Urothelium cell line (cell line): ENCODE measurements at regions not wholly inside any gene's neighbourhood (a gene's known extent, or its start where the extent isn't known, plus 50 kb on each side); places are given as distances from the start of the nearest gene placed in this dataset.

ENCODE experiments used
- DNase-seq: peaks from one replicate; pipeline ENCODE4 v3.0.0; 2011; ENCODE audit warnings: low spot score, mixed read lengths
- FAIRE-seq: peaks from 2 replicates; lab custom pipeline; 2011; peaks lifted over from hg19 to GRCh38; lab: Jason Lieb, UNC

GRCh38 chr2:118251427-118251826 lies 163.2 kb downstream of the INSIG2 start:
- FAIRE-seq (no peak), DNase-seq (no peak)

GRCh38 chr2:118250463-118250862 lies 162.2 kb downstream of the INSIG2 start:
- DNase-seq, result peak; percentile 53
- FAIRE-seq, result peak; percentile 9

DNA sequence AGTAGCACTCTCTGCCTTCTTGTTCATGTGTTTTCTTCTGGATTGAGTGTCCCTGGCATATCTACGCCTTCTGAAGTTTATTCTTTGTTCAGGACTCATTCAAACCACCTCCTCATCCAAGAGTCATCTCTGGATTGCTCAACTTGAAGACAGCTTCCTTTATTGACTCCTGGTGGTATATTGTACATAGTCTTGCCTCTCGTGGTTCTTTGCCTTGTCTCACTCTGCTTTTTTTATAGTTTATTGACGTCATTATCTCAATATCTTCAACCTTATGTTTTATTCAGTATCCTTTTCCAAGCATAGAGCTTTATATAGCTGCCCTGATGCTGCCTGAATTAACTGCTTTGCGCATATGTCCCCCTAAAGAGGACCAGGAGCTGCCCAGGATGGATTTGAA lies 161.7 kb downstream of the INSIG2 start:
- FAIRE-seq, result no peak
- DNase-seq, result no peak

DNA sequence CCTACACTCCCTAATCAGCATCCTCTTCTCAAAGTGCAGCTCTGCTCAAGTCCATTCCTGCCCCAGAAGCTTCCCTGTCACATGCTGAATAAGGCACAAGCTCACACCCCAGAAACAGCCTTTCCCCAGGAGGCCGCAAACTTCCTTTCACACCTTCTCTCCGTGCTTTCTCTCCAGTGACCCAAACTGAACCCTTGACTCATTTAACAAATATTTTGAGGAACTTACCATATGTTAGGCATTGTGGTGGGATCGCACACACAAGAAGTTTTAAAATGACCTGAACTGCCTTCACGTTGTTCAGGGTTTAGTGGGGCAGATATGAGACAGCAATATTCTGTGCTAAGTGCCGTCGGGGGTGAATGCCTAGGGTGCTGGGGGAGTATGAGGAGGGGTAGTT lies 161.3 kb downstream of the INSIG2 start:
- peak; percentile 54 for DNase-seq
- peak; percentile 79 for FAIRE-seq

GRCh38 chr2:118246726-118247125 lies 158.5 kb downstream of the INSIG2 start:
- FAIRE-seq, result peak; percentile 74
- DNase-seq, result no peak

- DNase-seq (no peak), FAIRE-seq (no peak)
Observed at GRCh38 chr2:118246079-118246478, 157.8 kb downstream of the INSIG2 start.

- DNase-seq (no peak), FAIRE-seq (no peak)
Observed at GRCh38 chr2:118244686-118245085, 156.4 kb downstream of the INSIG2 start.

DNA sequence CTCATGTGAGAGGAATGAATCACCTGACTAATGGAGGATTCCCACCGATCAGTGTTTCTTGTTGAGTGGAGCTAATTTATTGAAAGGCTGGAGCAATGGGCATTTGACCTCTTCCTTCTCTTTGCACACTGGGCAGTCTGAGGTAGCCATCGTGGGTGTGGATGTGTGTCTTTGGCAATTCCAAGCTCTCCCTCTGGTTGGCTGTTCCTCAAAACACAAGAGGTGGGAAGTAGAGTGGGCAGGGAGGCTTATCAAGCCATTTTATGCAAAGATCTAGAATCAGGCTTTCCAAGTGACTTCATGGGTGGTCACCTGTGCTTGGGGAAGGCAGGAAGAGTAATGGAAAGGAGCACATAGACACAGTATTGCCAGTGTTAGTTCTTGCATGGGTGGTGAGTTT lies 154.8 kb downstream of the INSIG2 start:
- DNase-seq (no peak), FAIRE-seq (no peak)

- peak; percentile 48 for FAIRE-seq
- DNase-seq, result peak; percentile 84
Observed at GRCh38 chr2:118242216-118242615, 153.9 kb downstream of the INSIG2 start.

DNA sequence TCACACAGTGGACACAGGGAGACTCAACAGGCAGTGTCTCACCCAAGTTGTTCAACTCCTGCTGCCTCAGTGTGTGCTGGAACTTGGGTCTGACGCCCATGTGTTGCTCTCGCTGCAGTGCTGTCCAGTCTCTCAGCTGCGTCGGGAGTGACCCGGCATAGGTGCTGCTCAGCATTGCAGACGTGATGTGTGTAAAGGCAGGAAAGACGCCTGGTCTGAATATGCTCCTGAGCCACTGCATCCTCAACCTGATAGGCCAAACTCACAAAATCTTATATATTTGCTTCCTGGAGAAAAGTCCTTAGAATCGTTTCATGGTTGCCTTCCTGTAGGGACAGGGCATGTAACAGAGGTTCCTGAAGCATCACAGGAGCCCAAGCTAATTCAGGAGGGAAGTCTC lies 152.9 kb downstream of the INSIG2 start:
- FAIRE-seq, result no peak
- DNase-seq, result no peak

- no peak for FAIRE-seq
Observed at GRCh38 chr2:118240276-118240675, 152.0 kb downstream of the INSIG2 start.

GRCh38 chr2:118239284-118239683 lies 151.0 kb downstream of the INSIG2 start:
- DNase-seq, result no peak
- FAIRE-seq, result no peak

More at GRCh38 chr2:118240276-118240675, 152.0 kb downstream of the INSIG2 start:
- DNase-seq, result no peak

DNA sequence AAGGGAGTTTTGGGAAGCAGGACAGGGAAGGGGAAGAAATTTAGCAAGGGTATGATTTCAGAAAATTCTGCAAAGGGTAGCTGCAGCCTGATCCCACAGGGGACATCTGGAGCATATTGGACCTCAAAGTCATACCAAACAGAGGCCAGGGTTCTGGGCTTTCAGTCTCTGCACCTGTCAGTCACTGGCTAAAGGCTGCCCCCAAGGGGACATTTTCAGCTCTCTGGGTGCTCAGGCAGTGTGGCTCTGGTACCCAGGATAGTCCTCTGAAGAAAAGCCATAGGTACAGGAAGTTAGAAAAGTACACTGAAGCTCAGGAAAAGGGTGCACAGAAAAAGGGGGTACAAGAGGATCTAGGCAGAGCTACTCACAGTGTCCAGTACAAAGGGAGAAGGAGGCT lies 149.2 kb downstream of the INSIG2 start:
- FAIRE-seq (no peak), DNase-seq (no peak)

DNA sequence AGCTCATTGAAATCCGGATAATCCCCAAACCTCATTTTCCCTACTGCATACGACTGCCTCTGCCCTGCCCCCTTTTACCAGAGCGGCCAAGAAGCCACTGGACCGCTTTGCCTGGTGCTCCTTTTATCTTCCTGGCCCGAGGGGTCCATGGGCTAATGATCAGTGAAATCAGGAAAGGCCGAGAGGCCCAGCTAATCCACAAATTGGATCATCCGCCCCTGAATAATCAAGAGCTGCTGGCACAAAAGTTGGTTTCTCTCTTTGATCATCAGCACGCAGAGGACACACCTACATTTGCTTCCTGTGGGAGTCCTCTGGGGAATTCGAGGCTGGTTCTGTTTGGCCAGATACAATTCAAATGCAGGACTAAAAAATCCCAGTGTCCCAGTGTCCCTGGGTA lies 144.5 kb downstream of the INSIG2 start:
- DNase-seq, result no peak
- no peak for FAIRE-seq

DNA sequence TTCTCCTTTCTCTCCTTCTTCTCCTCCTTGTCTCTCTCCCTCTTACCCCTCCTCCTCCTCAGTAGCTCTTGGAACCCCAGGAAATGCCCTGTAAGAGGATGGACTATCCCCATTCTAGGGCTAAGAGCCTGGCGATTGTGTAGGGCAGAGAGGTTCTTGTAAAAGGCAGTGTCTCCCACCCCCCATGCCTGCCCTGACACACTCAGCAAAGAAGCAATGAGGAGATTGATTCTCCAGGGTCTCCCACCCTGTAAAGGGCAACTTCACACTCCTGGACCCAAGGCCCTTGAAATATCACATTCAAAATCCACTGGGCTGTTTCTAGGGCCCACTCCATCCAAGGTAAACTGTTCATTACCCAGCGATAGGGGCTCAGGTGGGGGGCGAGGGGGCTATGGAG lies 144.1 kb downstream of the INSIG2 start:
- DNase-seq (no peak), FAIRE-seq (no peak)

DNA sequence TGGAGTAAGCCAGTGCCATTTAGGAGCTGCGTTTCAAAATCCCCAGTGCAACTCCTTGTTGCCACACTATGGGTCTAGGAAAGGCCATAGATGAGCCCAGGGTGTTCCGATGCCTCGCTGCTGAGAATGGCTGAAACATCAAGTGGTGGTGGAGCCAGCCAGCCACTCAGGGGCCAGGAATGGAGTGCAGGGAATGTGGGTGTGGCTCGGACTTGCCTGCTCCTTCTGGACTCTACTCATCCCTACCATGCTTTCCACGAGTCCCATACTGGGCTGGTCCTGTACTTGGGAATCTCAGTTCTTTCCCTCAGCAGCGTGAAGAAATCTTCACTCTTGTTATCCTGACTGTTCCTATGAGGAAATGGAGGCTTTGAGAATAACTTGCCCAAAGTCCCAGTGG lies 143.5 kb downstream of the INSIG2 start:
- DNase-seq (no peak), FAIRE-seq (no peak)

DNA sequence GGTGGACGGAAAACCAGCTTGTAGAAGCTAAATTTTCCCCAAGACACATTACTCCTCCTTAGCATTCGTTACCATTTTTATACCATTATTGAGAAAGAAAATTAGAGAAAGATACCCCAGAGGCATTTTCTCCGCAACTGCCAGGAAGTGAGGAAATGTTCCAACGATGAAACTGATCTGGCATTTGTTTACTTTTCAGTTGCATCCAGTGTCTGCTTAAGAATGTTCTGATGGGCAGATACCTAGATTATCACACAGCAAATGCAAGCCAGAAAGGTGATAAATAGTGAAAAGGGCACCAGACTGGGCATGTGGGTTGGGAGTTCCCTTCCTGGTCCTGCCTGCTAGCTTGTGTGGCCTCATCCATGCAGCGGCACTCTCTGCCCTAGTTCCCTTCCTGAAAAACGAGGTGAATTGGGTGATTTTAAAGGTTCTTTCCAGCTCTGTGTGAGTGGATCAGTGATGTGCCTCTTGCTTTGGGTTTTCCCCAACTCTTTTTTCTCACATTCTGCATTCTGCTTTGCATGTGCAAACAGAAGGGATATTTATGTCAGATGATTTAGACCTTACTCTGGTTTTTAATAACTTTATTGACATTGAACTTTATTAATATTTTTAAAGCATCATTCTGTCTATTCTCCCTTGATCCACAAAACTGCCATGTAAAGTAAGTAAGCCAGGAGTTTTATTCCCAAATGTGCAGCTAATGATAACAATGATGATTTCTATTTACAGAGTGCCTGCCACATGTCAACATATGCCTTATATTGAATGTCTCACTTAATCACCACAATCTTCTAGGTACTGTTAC lies 139.6 kb downstream of the INSIG2 start:
- DNase-seq (no peak), FAIRE-seq (no peak)

GRCh38 chr2:118225666-118226065 lies 137.4 kb downstream of the INSIG2 start:
- FAIRE-seq, result no peak
- no peak for DNase-seq

DNA sequence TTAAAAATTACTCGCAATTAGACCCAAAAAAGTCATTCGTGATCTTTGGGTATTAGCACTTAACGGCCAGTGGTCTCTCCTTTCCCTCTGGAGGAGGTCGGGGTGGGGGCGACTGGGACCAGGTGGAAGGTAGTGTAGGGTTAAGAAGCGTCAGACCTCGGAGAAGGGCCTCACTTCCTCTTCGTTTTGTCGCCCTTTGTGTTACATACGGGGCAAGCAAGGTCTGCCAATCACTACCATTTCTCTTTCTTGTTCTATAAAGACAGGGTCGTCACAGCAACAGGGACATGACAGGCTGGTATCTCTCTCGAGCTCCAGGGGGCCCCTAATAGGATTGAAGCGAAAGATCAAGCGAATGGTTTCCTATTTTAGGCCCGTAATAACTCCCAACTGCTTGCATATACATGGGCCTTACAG lies 136.6 kb downstream of the INSIG2 start:
- DNase-seq, result no peak
- no peak for FAIRE-seq

GRCh38 chr2:118223992-118224894 lies 136.0 kb downstream of the INSIG2 start:
- DNase-seq, result no peak
- FAIRE-seq, result no peak

GRCh38 chr2:118223511-118223991 lies 135.3 kb downstream of the INSIG2 start:
- FAIRE-seq (no peak), DNase-seq (no peak)
